ENCODE measurements at regions not wholly inside any gene's neighbourhood (a gene's known extent, or its start where the extent isn't known, plus 50 kb on each side); places are given as distances from the start of the nearest gene placed in this dataset.

DNA sequence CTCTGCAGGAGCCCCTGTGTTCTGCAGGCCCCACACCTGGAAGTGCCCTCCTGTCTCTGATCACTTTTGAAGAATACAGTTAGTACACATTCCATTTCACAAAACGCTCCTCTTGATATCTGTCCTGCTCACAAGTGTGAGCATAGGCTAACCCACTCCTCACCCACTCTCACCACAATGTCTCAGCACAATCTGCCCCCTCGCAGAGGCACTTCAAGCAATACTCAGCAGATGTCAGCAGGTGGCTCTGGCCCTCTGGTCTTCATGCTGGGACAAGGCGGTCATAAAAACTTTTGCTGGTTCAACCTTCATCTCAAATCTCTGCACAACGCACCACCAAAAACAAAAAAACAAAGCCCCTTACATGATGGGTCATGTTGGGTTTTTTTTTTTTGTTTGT, 671.2 kb downstream of the MATN1 start:
- ATAC-seq (no peak; the same call in 2 of the 3 replicates), FAIRE-seq (no peak), DNase-seq (ENCODE audit: low spot score) (no peak)
- no peak overlapping the region for H3K4me3 ChIP-seq (replicated peaks in 1 of 3; ENCODE audit: insufficient read depth in 1 of 3, low read depth in 2 of 3, low read length in 3 of 3)
- CTCF ChIA-PET (ENCODE audit: low intra/inter-chr PET ratio, low total read pairs), result no interaction called here
- H3K27ac ChIP-seq (ENCODE audit: extremely low read length, insufficient read depth, low read length), result no peak overlapping the region
- in situ Hi-C loops (cut with HindIII; ENCODE audit: extremely low pct_ligation_motif_present, low pct_unique_long_range_greater_than_20kb) (no loop called here), intact Hi-C loops (cut with micrococcal nuclease; ENCODE audit: unreplicated experiment) (no loop called here)
- H3K36me3 ChIP-seq (replicated peaks in 1 of 2; ENCODE audit: control insufficient read depth in 1 of 2, insufficient read depth in 2 of 2, low read length in 2 of 2), result no peaks in the 10 kb centered on the region
- TF ChIP-seq, protein P1, sequence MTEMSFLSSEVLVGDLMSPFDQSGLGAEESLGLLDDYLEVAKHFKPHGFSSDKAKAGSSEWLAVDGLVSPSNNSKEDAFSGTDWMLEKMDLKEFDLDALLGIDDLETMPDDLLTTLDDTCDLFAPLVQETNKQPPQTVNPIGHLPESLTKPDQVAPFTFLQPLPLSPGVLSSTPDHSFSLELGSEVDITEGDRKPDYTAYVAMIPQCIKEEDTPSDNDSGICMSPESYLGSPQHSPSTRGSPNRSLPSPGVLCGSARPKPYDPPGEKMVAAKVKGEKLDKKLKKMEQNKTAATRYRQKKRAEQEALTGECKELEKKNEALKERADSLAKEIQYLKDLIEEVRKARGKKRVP (CRISPR knock-in tag; IDR thresholded peaks at IDR 0.05), result no peak
- TF ChIP-seq, protein P2, sequence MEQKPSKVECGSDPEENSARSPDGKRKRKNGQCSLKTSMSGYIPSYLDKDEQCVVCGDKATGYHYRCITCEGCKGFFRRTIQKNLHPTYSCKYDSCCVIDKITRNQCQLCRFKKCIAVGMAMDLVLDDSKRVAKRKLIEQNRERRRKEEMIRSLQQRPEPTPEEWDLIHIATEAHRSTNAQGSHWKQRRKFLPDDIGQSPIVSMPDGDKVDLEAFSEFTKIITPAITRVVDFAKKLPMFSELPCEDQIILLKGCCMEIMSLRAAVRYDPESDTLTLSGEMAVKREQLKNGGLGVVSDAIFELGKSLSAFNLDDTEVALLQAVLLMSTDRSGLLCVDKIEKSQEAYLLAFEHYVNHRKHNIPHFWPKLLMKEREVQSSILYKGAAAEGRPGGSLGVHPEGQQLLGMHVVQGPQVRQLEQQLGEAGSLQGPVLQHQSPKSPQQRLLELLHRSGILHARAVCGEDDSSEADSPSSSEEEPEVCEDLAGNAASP (CRISPR knock-in tag; IDR thresholded peaks at IDR 0.05; ENCODE audit: borderline replicate concordance), result no peak
- TF ChIP-seq ZFAT (CRISPR knock-in tag; conservative IDR thresholded peaks at IDR 0.05), result no peak
- TF ChIP-seq STAG1 (CRISPR knock-in tag; IDR thresholded peaks at IDR 0.05), result 0 out of 2 replicates have a peak, but pooled peaks have one; percentile 4
- TF ChIP-seq, protein P3, sequence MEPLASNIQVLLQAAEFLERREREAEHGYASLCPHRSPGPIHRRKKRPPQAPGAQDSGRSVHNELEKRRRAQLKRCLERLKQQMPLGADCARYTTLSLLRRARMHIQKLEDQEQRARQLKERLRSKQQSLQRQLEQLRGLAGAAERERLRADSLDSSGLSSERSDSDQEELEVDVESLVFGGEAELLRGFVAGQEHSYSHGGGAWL (CRISPR knock-in tag; IDR thresholded peaks at IDR 0.05), result no peak
- no peak for TF ChIP-seq ZSCAN21 (CRISPR knock-in tag; IDR thresholded peaks at IDR 0.05; ENCODE audit: borderline replicate concordance)
- no peak for TF ChIP-seq TOE1 (CRISPR knock-in tag; IDR thresholded peaks at IDR 0.05)
- peaks cover 2% of the 10 kb centered on the region; the same call in 1 of the 2 replicates for H4K20me1 ChIP-seq (ENCODE audit: insufficient read depth, low read length)
- peaks cover 2 to 10% of the 10 kb centered on the region in 2 experiments; a peak in 2 of 5 replicates for H3K27me3 ChIP-seq (ENCODE audit: control insufficient read depth in 1 of 2, insufficient read depth in 2 of 2, low read length in 2 of 2)
- no peak overlapping the region for H3K4me2 ChIP-seq (ENCODE audit: low read depth, low read length)
- no peak overlapping the region for H2AFZ ChIP-seq (ENCODE audit: low read length)
- H3K4me1 ChIP-seq (ENCODE audit: insufficient read depth, low read length), result no peaks in the 10 kb centered on the region
- POLR2A ChIA-PET, result no interaction called here
- H3K9me3 ChIP-seq (ENCODE audit: low read length), result no peaks in the 10 kb centered on the region
- H3K9ac ChIP-seq (ENCODE audit: insufficient read depth, low read depth, low read length), result no peak overlapping the region
- WGBS (ENCODE audit: low lambda C conversion rate), result 10% methylated on average over 4 of the region's 4 CpGs
- H3K79me2 ChIP-seq (ENCODE audit: insufficient read depth, low read length), result no peaks in the 10 kb centered on the region
- BruUV-seq (replicated peaks), result no TSS peak
